IMR-90 (cell line): ENCODE measurements at regions not wholly inside any gene's neighbourhood (a gene's known extent, or its start where the extent isn't known, plus 50 kb on each side); places are given as distances from the start of the nearest gene placed in this dataset.

Experiments used
- ATAC-seq: fragments of 200-7000 bp; cut with Tn5 transposase; 2 replicates; pipeline ENCODE4 v1.9.1; 2020; ENCODE audit warnings: low read depth, mild to moderate bottlenecking, moderate library complexity
- BruUV-seq: library from RNA; stranded (reverse); fragments of 400-500 nt; replicated peaks from 2 replicates; lab custom pipeline; 2021; lab: Mats Ljungman, UMichigan
- CTCF ChIA-PET: fragments of 300-600 bp; formaldehyde crosslinking; extraction: SDS; loops from one replicate; lab custom pipeline; 2021; ENCODE audit warnings: antibody characterized with exemption; lab: Yijun Ruan, JAX
- POLR2A ChIA-PET: fragments of 300-600 bp; sonication (Branson Sonifier 250); formaldehyde crosslinking; loops from one replicate; lab custom pipeline; 2022; ENCODE audit warnings: antibody characterized with exemption; ENCODE audit not compliant: unreplicated experiment; lab: Charles Lee
- DNase-seq: peaks from one replicate; pipeline ENCODE4 v3.0.0; 2013
- H2AFZ ChIP-seq: replicated peaks from 2 replicates; pipeline ENCODE3; 2013; ENCODE audit warnings: low read length, mild to moderate bottlenecking; ENCODE audit not compliant: poor library complexity
- H2AK5ac ChIP-seq: 2 replicates; pipeline ENCODE4 v1.6.1; 2013; ENCODE audit warnings: low read depth, low read length, inconsistent platforms
- H2AK9ac ChIP-seq: replicated peaks from 2 replicates; pipeline ENCODE3; 2013; ENCODE audit warnings: mild to moderate bottlenecking, low read depth, low read length, moderate library complexity; ENCODE audit not compliant: poor library complexity
- H2BK120ac ChIP-seq: 2 replicates; pipeline ENCODE4 v1.6.1; 2013; ENCODE audit warnings: low read depth, low read length, inconsistent platforms
- H2BK15ac ChIP-seq: 3 replicates; pipeline ENCODE4 v1.6.1; 2013; ENCODE audit warnings: low read depth, low read length, inconsistent platforms
- H2BK20ac ChIP-seq: 2 replicates; pipeline ENCODE4 v1.6.1; 2013; ENCODE audit warnings: low read depth, mild to moderate bottlenecking, inconsistent platforms, low read length, moderate library complexity
- H2BK5ac ChIP-seq: 2 replicates; pipeline ENCODE4 v1.6.1; 2013; ENCODE audit warnings: mild to moderate bottlenecking, low read depth, low read length, inconsistent platforms; ENCODE audit not compliant: poor library complexity, severe bottlenecking
- H3K14ac ChIP-seq: replicated peaks from 2 replicates; pipeline ENCODE4 v1.6.1; 2013; ENCODE audit warnings: low read depth, low read length, inconsistent platforms
- H3K18ac ChIP-seq: 2 replicates; pipeline ENCODE4 v1.6.1; 2013; ENCODE audit warnings: low read depth, low read length, control low read depth
- H3K23ac ChIP-seq: 2 replicates; pipeline ENCODE4 v1.6.1; 2013; ENCODE audit warnings: low read depth, low read length, inconsistent platforms
- H3K27ac ChIP-seq: 2 replicates; pipeline ENCODE4 v1.5.1; 2013; ENCODE audit warnings: mild to moderate bottlenecking, control low read depth, low read length; ENCODE audit not compliant: insufficient read depth
- H3K27me3 ChIP-seq: 2 replicates; pipeline ENCODE4 v1.6.1; 2013; ENCODE audit warnings: low read length; ENCODE audit not compliant: control insufficient read depth, insufficient read depth
- H3K36me3 ChIP-seq: 2 replicates; pipeline ENCODE4 v1.6.1; 2013; ENCODE audit warnings: low read length, mixed read lengths; ENCODE audit not compliant: control insufficient read depth, insufficient read depth
- H3K4ac ChIP-seq: 2 replicates; pipeline ENCODE4 v1.6.1; 2013; ENCODE audit warnings: low read depth, low read length, inconsistent platforms
- H3K4me1 ChIP-seq: 2 replicates; pipeline ENCODE4 v1.6.1; 2013; ENCODE audit warnings: low read length, mixed read lengths; ENCODE audit not compliant: control insufficient read depth, insufficient read depth
- H3K4me2 ChIP-seq: 2 replicates; pipeline ENCODE4 v1.6.1; 2013; ENCODE audit warnings: low read depth, mild to moderate bottlenecking, control low read depth, low read length, moderate library complexity
- H3K4me3 ChIP-seq: 2 replicates; pipeline ENCODE4 v1.5.1; 2013; ENCODE audit warnings: low read depth, mild to moderate bottlenecking, control low read depth, low read length, moderate library complexity; ENCODE audit not compliant: insufficient read depth
- H3K56ac ChIP-seq: 2 replicates; pipeline ENCODE4 v1.6.1; 2013; ENCODE audit warnings: low read length, inconsistent platforms; ENCODE audit not compliant: insufficient read depth; ENCODE audit errors: extremely low read depth
- H3K79me1 ChIP-seq, 2 experiments: 2 replicates each; pipeline ENCODE4 v1.6.1; 2013; ENCODE audit warnings: low read length in 2 of 2, inconsistent platforms in 1 of 2, low read depth in 1 of 2
- H3K9ac ChIP-seq: 2 replicates; pipeline ENCODE4 v1.6.1; 2013; ENCODE audit warnings: low read depth, low read length, control low read depth
- H3K9me1 ChIP-seq: 2 replicates; pipeline ENCODE4 v1.6.1; 2013; ENCODE audit warnings: low read length, inconsistent platforms; ENCODE audit not compliant: insufficient read depth
- H3K9me3 ChIP-seq: 2 replicates; pipeline ENCODE4 v1.6.1; 2013; ENCODE audit warnings: low read length; ENCODE audit not compliant: control insufficient read depth, insufficient read depth
- H4K20me1 ChIP-seq: 2 replicates; pipeline ENCODE4 v1.6.1; 2013; ENCODE audit warnings: low read length, inconsistent platforms; ENCODE audit not compliant: insufficient read depth
- H4K5ac ChIP-seq: 2 replicates; pipeline ENCODE4 v1.6.1; 2013; ENCODE audit warnings: mild to moderate bottlenecking, low read depth, low read length, control low read depth
- H4K8ac ChIP-seq, 2 experiments: 2 replicates each; pipeline ENCODE4 v1.6.1; 2013; ENCODE audit warnings: low read depth in 2 of 2, low read length in 2 of 2, control low read depth in 1 of 2, inconsistent platforms in 1 of 2
- H4K91ac ChIP-seq: 2 replicates; pipeline ENCODE4 v1.6.1; 2013; ENCODE audit warnings: low read depth, low read length, inconsistent platforms; ENCODE audit not compliant: insufficient read depth
- MXI1 ChIP-seq: IDR thresholded peaks from 2 replicates; pipeline ENCODE4 v1.6.1; 2012; ENCODE audit warnings: low read depth, mild to moderate bottlenecking, low read length, moderate library complexity, borderline replicate concordance
- NFE2L2 ChIP-seq: fragments of 150-350 bp; IDR thresholded peaks from 2 replicates; pipeline ENCODE4 v1.6.1; 2016; ENCODE audit warnings: low read depth, mild to moderate bottlenecking, low read length
- RAD21 ChIP-seq: IDR thresholded peaks from 2 replicates; pipeline ENCODE4 v1.6.1; 2012; ENCODE audit warnings: low read length, improper control_type of control experiment
- RCOR1 ChIP-seq: IDR thresholded peaks from 2 replicates; pipeline ENCODE4 v1.6.1; 2012; ENCODE audit warnings: mild to moderate bottlenecking, low read length, improper control_type of control experiment; ENCODE audit not compliant: insufficient replicate concordance
- WGBS, 2 experiments: methylation state at CpG; one replicate each; pipeline versions ENCODE4 v1.1.5 to v1.1.7; 2013; ENCODE audit warnings: missing lambda C conversion rate in 2 of 2; ENCODE audit not compliant: insufficient read length in 1 of 2; ENCODE audit errors: extremely low coverage in 2 of 2; 5-methylcytosine and 5-hydroxymethylcytosine counted together
- dilution Hi-C: fragments of 300-500 bp; cut with HindIII; formaldehyde crosslinking; loops from one replicate; pipeline ENCODE4 v1.14.3; 2018; ENCODE audit warnings: low sequenced_read_pairs; ENCODE audit not compliant: unreplicated experiment
- in situ Hi-C: fragments of 300-500 bp; cut with MboI; formaldehyde crosslinking; loops from 3 replicates; pipeline ENCODE4 v1.14.3; 2019; ENCODE audit warnings: low sequenced_read_pairs, inconsistent platforms, mixed read lengths
- intact Hi-C: fragments of 100-400 bp; cut with micrococcal nuclease; formaldehyde crosslinking; loops from 2 replicates; pipeline ENCODE4 v1.10.0; 2022

- BruUV-seq: no TSS peak
- WGBS, 2 experiments: 47% methylated on average over 2 of the region's 4 CpGs; no CpG with 5 or more reads in 1 of the 2 experiments
- CTCF ChIA-PET: no interaction called here
Observed at GRCh38 chr2:67727623-67728022, 330.5 kb downstream of the ETAA1 start.

More at GRCh38 chr2:67727623-67728022, 330.5 kb downstream of the ETAA1 start:
- no peak overlapping the region for H2AK9ac ChIP-seq
- POLR2A ChIA-PET: no interaction called here
- H3K27me3 ChIP-seq: peaks cover 2% of the 10 kb centered on the region; the same call in 1 of the 2 replicates
- no peak overlapping the region for H4K5ac ChIP-seq
- no peaks in the 10 kb centered on the region for H3K9me3 ChIP-seq
- no peak overlapping the region for H3K4ac ChIP-seq
- no peak overlapping the region for H2BK20ac ChIP-seq
- H3K14ac ChIP-seq: no peak overlapping the region
- no peaks in the 10 kb centered on the region for H3K9me1 ChIP-seq
- H3K4me3 ChIP-seq: no peak overlapping the region
- no peaks in the 10 kb centered on the region for H4K20me1 ChIP-seq
- no peak overlapping the region for H3K4me2 ChIP-seq
- H3K23ac ChIP-seq: no peak overlapping the region
- DNase-seq (no peak), ATAC-seq (no peak)
- no peak overlapping the region for H4K91ac ChIP-seq
- no peak overlapping the region for H2BK120ac ChIP-seq
- no peak overlapping the region for H3K27ac ChIP-seq
- H3K4me1 ChIP-seq: no peaks in the 10 kb centered on the region
- H2AK5ac ChIP-seq: no peak overlapping the region
- no peak overlapping the region for H2AFZ ChIP-seq
- H3K18ac ChIP-seq: no peak overlapping the region
- intact Hi-C loops (no loop called here), dilution Hi-C loops (no loop called here), in situ Hi-C loops (no loop called here)
- no peak for TF ChIP-seq MXI1
- no peak for TF ChIP-seq RAD21
- no peak for TF ChIP-seq RCOR1
- TF ChIP-seq NFE2L2: no peak
- no peak overlapping the region for H4K8ac ChIP-seq
- H3K36me3 ChIP-seq: no peaks in the 10 kb centered on the region
- no peak overlapping the region for H3K9ac ChIP-seq
- no peak overlapping the region for H2BK15ac ChIP-seq
- no peaks in the 10 kb centered on the region for H3K79me1 ChIP-seq
- H3K56ac ChIP-seq: no peak overlapping the region
- no peak overlapping the region for H2BK5ac ChIP-seq
